SK-N-SH (cell line): ENCODE measurements at regions not wholly inside any gene's neighbourhood (a gene's known extent, or its start where the extent isn't known, plus 50 kb on each side); places are given as distances from the start of the nearest gene placed in this dataset.

Source experiments
- CHD2 ChIP-seq: fragments of 150-350 bp; IDR thresholded peaks from 2 replicates; pipeline ENCODE4 v1.6.1; 2018; ENCODE audit warnings: low read length; ENCODE audit not compliant: partially characterized antibody
- EP300 ChIP-seq, 2 experiments: IDR thresholded peaks; 2 replicates each; pipeline versions ENCODE4 v1.4.0 to v1.6.1; 2012; ENCODE audit warnings: borderline replicate concordance in 1 of 2, low read depth in 1 of 2, low read length in 1 of 2
- JUND ChIP-seq: IDR thresholded peaks from 2 replicates; pipeline ENCODE4 v1.4.0; 2012
- NRF1 ChIP-seq: IDR thresholded peaks from 2 replicates; pipeline ENCODE4 v1.6.1; 2012; ENCODE audit warnings: low read depth, mild to moderate bottlenecking, low read length
- POLR2AphosphoS5 ChIP-seq: IDR thresholded peaks from 2 replicates; pipeline ENCODE4 v1.6.1; 2012; ENCODE audit warnings: low read depth, low read length
- RXRA ChIP-seq: IDR thresholded peaks from 2 replicates; pipeline ENCODE4 v1.4.0; 2012; ENCODE audit warnings: low read depth, mild to moderate bottlenecking, borderline replicate concordance
- TF ChIP-seq, protein P1 (sequence below): fragments of 200-600 bp; sonication (generic); IDR thresholded peaks from 2 replicates; pipeline ENCODE4 v1.6.1; 2017; ENCODE audit warnings: antibody characterized with exemption, mild to moderate bottlenecking, moderate library complexity

DNA sequence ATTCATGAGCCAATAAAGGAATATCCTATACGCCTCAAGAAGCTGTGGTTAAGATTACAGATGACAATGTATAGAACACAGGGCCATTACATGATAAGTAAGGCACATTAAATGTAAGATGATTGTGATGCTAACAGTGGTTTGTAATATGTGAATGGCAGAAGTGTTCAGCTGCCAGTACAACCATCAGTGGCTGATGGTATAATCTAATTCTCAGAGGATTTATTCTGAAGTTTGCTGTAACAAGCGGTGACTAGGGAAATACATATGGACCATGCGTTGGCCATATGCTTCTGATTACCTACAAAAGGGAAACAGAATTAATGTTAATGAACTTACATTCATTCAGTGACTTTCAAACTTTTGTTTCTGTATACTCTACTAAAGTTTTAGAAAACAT, 750.8 kb upstream of the KLHL29 start:
- TF ChIP-seq EP300 (IDR thresholded peaks at IDR 0.05; ENCODE audit: borderline replicate concordance in 1 of 2, low read depth in 1 of 2, low read length in 1 of 2): peak in 1 of 2 experiments; percentile 61; a peak in 1 of 4 replicates
- TF ChIP-seq RXRA: no peak
- TF ChIP-seq CHD2: peak; percentile 75
- TF ChIP-seq NRF1: no peak
- TF ChIP-seq, protein P1, sequence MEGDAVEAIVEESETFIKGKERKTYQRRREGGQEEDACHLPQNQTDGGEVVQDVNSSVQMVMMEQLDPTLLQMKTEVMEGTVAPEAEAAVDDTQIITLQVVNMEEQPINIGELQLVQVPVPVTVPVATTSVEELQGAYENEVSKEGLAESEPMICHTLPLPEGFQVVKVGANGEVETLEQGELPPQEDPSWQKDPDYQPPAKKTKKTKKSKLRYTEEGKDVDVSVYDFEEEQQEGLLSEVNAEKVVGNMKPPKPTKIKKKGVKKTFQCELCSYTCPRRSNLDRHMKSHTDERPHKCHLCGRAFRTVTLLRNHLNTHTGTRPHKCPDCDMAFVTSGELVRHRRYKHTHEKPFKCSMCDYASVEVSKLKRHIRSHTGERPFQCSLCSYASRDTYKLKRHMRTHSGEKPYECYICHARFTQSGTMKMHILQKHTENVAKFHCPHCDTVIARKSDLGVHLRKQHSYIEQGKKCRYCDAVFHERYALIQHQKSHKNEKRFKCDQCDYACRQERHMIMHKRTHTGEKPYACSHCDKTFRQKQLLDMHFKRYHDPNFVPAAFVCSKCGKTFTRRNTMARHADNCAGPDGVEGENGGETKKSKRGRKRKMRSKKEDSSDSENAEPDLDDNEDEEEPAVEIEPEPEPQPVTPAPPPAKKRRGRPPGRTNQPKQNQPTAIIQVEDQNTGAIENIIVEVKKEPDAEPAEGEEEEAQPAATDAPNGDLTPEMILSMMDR: no peak
- no peak for TF ChIP-seq JUND
- no peak for TF ChIP-seq POLR2AphosphoS5
